ENCODE measurements at regions not wholly inside any gene's neighbourhood (a gene's known extent, or its start where the extent isn't known, plus 50 kb on each side); places are given as distances from the start of the nearest gene placed in this dataset.
"Not testable (repeated sequence)": the region's sequence is repeated elsewhere in the genome, so short reads cannot be mapped to it uniquely, and the experiment has no call there.

DNA sequence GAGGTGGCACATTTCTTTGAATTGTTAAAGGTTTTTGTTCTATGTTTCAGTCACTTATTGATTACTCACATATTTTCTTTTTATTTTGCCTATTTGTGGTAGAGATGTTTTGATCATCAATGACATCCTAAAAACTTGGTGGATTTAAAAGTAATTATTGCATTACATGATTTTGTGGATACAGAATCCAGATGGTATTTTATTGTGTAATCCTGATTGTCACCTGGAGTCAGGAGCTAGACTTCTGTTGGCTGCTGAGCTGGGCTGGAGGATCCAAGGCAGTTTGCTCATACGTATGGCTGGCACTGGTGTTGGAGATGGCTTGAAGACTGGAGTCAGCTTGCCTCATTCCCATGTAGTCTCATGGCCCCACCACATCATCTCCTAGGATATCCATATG, 1009.6 kb upstream of the PCDH7 start:
- no peak for DNase-seq

DNA sequence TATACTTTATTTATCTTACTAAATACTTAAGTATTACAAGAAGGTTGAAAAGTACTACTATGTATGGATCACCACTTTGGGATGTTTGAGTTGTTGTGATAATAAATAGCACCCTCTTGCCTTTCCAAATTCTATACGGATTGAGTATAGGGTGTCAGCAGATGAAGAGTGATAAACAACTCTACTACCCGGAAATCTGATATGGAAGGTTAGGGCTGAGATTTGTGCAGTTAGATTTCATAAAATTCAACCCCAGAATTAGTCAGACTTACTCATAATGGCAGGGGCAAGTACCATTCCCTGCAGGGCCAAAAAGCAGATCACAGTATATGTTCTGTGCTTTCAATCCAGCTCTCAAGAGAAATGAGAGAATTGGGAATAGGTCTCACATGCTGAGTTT, 1008.9 kb upstream of the PCDH7 start:
- no peak for DNase-seq

DNA sequence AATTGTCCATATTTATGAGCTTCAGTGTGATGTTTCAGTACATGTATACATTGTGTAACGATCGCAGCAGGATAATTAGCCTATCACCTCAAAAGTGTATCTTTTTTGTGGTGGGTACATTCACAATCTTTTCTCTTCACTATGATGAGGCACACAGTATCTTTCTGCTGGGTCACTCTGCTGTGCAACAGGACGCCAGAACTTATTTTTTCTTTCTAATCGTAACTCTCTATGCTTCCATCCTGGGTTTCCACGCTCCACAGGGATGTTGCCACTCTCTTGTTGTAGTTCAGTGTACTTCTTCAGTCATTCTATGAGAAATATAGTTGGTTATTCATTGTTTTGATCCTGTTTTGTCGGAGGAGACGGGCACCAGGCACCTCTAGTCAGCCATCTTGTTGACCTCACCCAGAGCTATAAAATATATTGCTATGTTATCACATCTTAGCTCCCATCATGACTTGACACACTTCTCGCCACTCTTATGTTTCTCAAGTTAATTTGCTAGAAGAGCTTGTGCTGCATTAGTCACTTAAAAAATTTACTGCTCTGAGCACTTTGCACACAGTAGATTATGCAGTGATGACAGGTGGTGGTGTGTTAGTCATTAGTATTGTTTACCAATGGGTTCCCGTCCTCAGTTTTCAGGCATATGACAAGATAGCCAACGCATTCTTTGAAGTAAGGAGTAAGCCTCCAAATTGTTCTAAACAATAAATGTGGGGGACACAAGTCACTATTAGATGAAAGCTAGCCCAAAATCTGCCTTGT, 1002.7 kb upstream of the PCDH7 start:
- no peak for DNase-seq

DNA sequence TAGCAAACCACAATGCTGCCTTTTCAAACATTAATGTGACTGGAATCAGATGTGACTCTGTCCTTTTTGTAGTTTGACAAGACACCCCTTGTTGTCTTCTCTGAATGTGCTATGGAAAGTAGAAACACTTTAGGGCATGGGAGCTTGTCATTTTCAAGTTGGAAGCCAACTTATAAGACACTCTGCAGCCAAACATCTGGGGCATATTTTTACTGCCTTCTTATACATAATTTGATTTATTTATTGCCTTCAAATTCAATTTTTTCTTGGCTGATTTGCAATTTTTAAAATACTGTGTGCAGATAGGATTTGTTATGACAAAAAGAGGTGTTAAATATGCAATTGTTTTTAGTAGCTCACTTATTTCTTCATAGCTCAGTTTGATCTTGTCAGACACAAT, 1002.0 kb upstream of the PCDH7 start:
- DNase-seq, result no peak

DNA sequence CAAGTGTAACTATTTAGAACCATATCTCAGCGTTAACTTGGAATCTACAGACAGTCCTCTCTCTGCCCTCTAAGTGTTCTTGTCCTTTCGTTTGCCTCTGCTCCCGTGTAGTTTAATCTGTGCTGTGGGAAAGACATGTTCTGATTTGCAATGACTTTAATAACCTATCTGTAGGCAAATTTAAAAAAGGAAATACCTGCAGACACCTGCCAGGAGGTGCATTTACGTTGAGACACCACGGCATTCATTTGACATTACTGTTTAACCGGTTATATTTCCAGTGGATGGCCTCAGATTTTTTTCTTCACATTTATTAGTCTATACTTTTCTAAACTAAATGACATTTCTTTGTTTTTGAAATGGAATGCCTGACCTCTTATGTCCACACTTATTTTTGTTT, 997.9 kb upstream of the PCDH7 start:
- DNase-seq, result no peak

DNA sequence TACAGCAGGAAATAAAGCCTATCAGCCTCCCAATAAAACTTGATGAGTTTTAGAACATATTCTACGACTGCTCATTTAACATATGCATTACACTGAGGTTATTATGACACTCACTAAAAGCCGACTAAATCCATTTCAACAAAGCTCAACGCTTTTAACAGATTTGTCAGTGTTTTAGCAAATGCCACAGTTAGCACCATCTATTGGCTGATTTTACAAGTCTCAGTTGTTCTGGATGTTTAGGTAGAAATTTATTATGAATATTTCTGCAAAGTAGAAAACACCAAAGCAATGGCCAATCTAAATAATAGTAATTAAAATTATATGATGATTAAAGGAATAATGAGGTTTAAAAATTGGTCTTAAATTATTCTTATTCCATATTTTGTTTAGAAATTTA, 993.2 kb upstream of the PCDH7 start:
- no peak for DNase-seq

DNA sequence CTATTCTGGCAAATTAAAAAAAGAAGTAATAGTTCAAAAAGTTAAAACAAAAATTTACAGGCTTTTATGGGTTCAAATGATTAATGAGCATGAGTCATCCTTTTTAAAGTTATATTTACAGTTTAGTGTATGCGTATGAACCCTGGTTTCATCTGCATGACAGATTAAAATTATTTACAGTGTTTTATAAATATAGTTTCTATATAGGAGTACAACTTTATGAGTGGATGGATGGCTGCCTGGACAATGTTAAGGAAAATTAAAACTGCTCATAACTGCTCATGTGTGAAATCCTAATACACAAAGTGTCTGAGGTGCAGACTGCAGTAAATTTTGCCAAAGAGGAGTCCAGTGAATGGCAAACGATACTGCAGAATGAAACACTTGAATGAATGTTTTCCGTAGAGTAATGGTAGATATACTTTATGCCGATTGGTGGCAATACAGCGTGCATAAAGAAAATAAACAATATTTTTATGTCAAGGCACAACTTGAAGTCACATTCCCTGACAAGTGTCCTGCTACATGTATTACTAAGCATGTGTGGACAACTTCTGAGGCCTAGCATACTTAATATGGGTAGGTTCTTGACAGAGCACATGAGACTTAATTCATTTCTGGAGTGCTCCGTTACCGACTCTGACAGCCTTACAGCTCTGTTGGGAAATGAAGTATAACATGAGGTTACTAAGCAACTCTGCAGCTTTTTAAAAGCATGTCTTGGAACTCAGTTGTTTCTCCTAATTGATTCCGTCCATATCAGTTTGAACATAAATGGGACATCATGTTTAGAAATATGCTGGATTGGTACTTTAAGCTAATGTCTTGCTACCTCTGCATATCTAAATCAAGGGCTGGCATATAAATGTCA, 985.6 kb upstream of the PCDH7 start:
- DNase-seq, result no peak

DNA sequence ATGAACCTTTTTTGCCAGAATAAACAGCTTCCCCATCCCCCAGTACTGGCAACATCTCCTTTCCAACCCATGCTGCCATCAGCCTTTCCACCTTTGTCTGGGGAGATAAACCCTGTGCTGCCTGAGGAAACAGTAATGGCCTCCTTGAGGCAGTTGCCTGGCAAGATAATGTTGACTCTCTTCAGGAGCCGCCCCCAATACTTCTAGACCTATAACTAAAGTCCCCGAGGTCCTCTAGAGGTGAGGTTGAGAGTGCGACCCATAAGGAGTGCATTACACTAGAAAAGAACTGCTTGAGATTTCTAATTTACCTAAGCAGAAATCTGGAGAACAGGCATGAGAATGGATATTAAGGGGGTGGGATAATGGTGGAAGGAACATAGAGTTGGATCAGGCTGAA, 963.2 kb upstream of the PCDH7 start:
- DNase-seq, result no peak

DNA sequence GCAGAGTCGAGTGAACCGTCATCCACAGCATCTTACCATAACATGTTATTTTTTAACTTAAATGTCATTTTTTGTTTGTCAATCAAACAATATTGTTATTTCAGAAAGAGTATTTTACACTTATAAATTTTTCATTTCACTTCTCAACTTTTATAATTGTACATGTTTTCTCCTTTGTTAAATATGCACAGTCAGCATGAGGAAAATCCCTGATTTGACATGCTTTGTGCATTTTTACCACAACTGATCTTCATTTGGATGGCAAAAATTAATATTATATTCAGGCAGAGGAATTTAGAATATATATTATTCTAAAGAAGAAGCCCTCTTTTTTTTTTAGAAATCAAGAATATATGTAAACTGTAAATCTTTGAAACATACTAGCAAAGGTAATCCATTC, 958.0 kb upstream of the PCDH7 start:
- DNase-seq, result no peak

DNA sequence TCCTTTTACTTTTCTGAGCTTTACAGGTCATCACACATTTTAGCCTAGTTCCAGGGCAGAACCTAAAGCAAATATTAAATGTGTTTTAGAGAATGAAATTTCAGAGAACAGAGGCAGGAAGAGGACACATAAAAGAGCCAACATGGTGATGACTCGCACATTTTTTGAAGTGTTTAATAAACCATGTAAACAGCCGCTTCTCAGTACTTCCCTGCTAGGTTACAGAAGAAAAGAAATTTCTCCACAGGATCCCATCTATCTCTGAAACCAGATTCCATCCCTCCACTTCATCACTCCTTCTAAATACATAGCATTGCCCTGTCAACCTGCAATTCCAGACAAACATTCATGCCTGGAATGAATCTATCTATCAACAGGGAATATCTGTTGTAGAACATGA, 949.5 kb upstream of the PCDH7 start:
- DNase-seq, result no peak

DNA sequence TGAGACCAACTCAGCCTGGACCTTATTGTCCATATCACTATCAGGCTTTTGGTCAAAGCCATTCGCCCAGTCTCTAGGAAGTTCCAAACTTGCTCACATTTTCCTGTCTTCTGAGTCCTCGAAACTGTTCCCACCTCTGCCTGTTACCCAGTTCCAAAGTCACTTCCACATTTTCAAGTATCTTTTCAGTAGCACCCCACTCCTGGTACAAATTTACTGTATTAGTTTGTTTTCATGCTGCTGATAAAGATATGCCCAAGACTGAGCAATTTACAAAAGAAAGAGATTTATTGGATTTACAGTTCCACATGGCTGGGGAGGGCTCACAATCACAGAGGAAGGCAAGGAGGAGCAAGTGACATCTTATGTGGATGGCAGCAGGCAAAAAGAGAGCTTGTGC, 932.0 kb upstream of the PCDH7 start:
- not testable (repeated sequence) for DNase-seq

DNA sequence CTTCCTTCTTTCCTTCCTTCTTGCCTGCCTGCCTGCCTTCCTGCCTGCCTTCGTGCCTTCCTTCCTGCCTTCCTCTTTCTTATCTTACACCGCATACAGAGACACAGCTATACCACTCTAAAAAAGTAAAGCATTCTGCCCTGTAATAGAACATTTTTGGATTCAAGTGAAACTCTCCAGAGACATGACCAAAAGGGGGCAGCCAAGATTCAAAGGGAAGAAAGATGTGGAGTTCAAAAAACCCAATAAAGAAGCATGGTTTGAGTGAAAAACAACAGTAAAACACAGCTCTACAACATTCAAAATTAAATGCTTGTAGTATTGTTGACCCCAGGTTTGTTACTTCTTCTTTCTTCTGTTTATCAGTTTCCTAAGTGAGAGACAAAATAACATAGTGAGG, 914.9 kb upstream of the PCDH7 start:
- DNase-seq, result no peak

DNA sequence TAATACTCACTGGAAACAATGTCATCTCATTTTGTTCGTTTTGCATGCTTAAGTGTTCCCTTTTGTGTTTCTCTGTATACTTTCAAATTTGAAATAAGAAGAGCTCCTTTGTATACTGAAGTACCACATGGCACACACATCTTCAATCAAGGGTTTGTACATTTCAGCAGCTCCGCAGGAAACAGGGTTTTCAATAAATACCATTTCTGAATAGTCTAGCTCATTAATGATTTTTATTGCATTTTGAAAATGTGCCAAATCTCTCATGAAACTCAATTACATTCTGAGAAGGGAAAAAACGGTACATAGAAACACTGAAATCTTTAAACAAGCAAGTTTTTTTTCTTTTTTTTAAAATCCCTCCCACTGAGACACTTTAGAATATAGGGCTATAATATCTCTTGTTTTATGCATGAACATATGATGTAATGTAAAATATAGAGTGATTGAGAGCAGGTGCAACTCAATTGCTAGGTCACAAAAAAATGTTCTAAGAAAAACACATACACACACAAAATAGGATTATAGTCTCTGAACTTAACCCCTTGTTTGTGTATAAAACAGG, 914.2 kb upstream of the PCDH7 start:
- DNase-seq, result no peak

DNA sequence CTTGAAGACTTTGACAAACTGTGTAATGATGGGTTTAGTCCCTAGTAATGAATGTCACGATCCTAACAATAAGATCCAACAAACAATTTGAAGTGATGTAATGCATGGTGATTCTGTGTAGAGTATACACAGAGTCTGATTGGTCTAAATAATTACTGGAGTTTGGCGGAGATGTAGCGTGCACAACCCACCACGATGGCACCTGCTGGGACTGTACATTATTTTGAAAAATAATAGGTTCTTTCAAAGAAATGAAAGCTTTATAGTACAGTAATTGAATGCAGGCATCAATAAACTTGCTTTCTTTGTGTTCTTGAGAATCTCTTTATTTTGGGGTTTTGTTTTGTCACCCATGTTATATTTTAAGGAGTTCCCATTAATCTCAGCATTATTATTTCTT, 902.2 kb upstream of the PCDH7 start:
- DNase-seq, result no peak

DNA sequence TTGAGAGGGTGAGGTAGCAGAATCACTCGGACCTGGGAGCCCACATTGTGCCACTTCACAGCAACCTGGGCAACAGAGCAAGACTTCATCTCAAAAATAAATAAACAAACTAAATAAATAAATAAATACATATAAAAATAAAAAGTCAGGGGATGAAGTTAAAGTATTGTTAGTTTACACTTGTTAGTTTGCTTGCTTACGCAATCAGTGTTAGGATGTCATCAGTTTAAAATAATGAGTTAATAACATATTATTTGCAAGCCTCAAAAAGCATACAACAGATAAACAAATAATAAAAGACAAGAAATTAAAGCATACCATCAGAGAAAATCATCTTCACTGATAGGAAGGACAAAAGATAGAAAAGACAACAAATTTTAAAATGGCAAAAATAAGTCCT, 891.1 kb upstream of the PCDH7 start:
- DNase-seq, result no peak

DNA sequence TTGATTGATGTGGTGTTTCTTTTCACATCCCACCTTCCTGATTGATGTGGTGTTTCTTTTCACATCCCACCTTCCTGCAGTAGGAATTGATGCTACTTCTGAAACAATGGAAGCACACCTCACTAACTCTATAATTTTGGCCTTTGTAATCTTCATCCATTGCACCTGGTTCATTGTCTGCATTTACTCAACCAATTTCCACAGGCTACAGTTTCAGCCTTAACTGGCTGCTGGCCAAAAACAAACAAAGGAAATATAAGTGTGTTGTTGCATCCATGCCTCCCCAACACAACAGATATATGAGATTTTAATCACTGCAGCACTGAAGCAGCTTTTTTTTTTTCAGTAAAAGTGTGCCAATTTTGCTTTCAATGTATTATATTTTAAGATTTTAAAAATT, 867.6 kb upstream of the PCDH7 start:
- peak; percentile 42 for DNase-seq

DNA sequence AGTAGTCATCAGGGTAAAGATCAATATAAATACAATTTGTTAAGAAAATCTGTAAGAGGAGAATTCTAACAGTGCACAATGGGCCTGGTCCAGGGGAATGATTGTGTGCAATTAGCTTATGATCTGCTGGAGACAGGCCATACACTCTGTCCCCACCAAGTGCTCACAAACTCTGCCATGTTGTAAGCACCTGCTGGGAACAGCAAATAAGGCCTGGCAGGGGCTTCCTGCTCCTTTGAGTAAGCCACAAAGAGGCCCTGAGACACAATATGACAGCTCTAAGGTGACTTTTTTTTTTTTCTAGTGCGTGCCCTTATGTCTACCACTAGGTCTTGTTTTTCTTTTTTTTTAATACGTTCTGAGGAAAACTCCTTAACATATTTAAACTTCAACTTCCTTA, 866.3 kb upstream of the PCDH7 start:
- peak; percentile 17 for DNase-seq

DNA sequence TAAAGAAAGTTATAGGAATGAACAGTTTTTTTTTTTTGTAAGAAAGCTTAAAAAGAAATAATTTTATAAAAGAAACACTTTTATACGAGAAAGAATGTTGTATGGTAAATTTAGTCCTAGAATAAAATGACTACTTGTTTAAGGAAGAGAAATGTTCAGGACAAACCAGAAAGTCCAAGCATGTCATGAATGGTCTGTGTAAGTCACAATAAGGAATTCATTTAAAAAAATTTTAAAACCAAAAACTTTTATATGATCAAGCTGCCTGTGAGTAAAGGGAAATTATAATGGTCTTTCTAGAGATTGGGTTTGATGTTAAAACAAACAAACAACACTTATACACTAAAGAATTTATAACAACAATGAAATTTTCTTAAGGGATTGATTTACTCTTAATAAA, 858.9 kb upstream of the PCDH7 start:
- no peak for DNase-seq

DNA sequence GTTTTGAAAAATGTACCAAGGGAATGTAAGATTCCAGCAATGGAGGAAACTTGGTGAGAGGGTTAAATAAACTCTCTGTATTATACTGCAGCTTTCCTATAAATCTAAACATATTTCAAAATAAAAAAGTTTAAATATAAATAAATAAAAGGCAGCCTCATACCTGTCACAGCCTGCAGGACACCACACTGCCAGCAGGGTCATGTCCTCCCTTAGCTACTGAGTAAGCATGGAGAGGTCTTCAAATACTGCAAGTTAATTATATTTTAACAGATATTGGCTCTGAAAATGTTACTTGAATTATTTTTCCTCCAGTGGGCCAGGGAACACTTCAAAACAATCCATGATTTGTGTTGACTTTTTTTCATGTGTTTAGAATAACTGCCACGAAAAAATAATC, 852.8 kb upstream of the PCDH7 start:
- no peak for DNase-seq

DNA sequence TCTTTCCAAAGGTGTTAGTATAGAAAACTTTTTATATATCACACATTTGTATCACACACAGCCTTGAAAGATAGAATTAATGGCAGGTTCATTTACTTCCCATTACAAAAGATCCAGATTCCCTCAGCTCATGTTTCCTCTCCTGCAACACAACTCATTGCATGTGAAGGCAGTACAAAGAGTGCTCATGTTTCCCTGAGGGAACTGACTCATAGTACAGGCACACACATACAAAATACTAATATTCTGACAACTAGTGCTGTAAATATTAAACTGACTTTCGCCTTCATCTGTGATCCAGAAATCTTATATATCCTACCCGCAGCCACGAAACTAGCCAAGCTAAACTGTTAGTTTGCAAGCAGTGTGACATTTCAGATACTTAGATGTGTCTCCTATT, 819.8 kb upstream of the PCDH7 start:
- no peak for DNase-seq

DNA sequence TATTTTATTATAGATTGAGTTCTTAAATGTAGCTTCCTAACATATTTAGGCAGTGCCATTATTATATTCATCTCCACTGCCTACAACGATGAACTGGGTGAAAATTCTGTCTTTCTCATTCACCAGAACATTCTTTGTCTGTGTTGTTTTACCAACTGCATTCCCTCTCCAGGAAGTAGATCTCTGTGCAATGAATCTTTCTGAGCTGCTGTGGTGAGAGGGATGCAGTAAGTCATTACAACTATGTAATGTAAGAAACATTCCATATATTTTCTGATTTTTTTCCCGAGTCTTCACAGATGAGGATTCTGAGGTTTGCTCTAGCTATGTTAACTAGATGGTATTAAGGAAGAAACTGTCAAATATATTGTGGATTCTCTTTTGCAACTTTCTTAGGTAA, 811.9 kb upstream of the PCDH7 start:
- DNase-seq, result no peak

DNA sequence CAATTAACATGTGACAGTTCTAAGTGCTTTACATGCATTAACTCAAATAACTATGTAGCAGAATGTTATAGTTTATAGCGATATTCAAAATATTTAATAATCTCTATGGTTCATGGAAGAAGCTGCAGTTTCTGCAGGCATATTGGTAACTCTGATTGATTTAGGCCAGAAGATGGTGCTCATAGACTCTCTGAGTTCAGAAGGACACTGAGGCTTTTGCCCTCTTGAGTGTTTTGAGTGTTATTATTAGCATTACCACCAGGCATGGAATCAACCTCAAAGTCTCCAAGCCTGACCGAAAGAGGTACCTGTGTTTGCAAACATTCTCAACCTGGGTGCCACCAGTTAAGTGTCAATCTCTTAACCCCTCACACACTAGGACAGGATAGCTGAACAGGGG, 792.3 kb upstream of the PCDH7 start:
- DNase-seq, result no peak

DNA sequence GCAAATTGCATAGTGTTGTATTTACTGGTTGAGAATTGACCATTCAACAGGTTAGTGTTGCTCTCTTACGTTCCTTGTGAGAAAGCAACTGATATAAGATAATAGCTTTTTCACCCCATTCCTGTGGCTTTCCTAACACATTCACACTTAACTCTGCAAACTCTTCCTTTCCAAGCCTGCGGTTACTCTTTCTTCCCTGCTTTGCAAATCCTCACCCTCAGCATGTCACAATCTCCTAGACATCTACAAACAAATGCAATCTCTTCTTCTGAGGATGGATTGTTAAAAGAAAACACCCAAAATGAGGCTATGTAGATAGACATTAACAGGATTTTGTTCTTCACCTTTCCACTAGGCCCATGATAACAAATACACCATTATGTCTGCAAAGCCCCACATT, 771.7 kb upstream of the PCDH7 start:
- DNase-seq, result no peak

DNA sequence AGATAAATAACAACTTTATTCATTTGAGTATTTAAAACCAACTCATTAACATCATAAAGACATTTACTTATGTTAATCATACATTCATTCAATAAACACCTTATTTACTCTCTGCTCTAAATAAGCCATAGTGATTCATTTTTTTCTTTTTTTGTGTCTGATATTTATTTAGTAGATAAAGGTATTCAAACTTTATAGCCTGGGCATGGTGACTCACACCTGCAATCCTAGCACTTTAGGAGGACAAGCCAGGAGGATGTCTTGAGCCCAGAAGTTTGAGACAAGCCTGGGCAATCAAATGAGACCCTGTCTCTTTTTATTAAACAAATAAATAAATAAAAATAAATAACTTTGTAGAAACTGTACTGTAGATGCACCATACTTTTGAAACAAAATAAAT, 771.3 kb upstream of the PCDH7 start:
- DNase-seq, result no peak

All from NCI-H1092 treated with DMSO at 0.1 percent for 48 hours (cell line).